ENCODE measurements at regions not wholly inside any gene's neighbourhood (a gene's known extent, or its start where the extent isn't known, plus 50 kb on each side); places are given as distances from the start of the nearest gene placed in this dataset.
"Not testable (repeated sequence)": the region's sequence is repeated elsewhere in the genome, so short reads cannot be mapped to it uniquely, and the experiment has no call there.

DNA sequence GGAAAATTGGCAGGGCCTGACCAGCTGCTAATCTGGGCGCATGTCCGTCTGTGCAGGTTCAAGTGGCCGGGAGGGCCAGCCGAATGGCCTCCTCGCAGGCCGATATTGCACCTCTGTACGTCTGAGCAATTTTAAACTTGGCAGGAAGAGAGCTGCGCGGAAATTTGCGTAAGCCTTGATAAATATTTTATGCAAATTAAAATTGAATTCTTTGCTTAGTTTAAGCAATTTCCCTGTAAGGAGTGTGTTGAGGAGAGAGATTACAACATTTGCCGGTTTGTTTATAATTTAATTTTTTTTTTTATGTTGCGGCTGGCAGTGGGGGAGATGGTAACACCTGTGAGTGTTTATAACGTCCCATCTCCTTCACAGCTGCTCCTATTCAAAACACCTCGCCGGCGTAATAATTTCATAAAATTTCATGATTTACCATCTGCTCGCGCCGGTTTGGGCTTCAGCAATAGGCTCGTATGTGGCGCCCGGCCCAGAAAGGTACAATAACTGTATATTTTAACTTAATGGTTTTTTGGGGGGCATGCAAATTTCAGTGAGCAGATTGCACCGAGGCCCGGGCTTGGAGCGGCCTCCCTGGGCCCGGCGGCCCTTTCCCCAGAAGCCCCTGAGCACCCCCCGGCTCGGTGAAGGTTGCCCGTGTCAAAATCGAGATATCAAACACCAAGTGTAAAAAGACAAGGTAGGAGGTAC, 269.4 kb upstream of the MVB12B start:
- no peak for DNase-seq

DNA sequence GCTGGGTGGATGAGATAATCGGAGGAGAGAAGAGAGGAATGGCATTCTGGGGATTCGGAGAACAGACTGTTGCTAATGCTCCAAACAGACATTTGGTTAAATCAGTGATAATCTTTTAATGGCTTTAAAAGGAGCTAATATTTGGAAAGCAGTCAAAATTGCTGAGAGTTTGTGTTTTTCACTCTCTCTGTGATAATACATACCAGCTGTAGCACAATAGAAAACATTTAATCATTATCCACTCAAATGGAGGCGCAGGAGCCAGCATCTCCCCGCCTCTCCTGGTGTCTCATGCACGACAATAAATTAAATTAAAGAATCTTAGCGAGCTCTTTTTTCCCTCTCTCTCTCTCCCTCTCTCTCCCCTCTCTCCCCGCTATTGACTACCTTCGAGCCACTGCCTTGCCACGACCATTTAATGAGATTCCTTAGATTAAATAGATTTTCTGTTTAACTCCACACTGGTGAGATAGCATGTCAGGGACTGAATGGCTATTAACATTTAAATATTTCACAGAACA, 268.6 kb upstream of the MVB12B start:
- no peak for DNase-seq

DNA sequence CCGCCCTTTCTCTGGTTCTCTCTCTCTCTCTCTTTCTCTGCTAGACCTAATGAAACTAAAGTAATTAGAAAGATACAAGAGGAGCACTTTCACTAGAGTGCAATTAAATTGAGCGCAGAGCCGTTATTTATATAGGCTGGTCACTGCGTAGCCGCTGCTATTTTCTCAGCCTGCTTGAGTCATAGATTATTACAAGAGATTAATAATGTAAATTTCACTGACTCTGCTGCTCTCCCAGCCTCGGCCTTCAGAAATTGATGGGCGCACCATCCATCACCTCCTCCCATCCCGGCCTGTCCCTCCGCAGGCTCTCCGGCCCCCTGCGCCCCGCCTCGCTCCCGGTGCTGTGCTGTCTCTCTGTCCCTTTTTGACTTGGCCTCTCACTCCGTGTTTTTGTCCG, 268.0 kb upstream of the MVB12B start:
- DNase-seq = no peak

DNA sequence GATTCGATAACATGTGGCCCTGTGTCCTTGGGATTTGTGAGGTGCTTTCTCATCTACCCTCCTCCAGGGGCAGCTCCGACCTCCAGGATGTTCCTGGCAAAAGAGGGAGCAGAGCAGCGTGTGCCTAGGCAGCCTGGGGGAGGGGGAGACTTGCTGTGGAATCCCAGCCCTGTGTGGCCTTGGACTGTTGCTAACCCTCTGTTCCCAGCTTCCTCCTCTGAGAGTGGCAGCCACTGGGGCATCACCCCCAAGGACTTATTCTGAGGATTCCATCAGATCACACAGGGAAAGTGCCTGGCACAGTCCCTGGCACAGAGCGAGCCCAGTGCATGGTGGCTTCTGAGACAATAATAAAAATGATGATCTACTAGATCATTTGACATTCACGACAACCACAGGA, 265.1 kb upstream of the MVB12B start:
- DNase-seq = no peak

DNA sequence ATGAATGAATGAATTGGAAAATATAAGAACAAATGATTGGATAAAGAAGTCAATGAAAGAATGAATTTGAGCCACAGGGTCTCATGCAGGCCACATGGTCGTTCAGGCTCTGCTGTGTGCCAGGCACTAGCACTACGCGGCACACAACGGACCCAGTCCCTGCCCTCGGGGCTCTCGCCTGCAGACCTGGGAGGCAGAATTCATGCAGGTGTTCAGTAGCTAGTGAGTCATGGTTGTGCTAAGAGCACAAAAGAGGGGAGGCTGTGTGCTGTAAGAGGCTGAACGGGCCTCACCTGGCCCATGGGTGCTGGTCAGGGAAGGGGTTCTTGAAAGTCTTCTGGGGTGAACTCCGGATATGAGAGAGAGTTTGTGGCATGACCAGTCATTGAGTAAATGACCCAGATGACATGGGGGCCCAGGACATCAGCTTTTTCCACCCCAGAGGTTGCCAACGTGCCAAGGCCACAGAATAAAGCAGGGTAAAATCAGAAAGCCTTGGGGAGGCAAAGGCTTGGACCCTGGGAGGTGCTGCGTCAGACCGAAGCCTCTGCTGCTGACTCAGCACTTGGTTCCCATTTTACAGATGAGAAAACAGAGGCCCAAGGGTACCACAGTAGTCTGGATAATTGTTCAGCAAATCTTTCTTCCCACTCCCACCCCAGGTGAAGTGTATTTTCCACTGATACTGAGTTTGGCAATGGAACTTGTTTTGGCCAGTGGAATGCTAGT, 264.3 kb upstream of the MVB12B start:
- no peak for DNase-seq

DNA sequence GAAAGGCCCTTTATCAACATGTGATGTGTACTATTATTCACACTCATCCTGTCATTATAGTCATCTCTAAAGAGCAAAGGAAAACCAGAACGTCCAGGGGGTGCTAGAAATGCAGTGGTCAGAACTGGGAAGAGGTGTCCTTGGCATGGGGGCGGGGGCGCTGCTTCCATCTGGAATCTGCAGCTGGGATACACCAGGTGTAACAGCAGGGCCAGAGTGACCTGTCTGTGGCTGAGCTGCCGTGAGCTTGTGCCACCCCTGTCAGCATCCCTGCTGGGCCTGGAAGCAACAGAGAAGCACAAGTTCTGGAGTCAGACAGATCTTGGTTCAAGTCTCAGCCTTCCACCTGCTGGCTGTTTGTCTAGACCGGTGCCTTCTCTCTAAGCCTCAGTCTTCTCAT, 263.3 kb upstream of the MVB12B start:
- no peak for DNase-seq

DNA sequence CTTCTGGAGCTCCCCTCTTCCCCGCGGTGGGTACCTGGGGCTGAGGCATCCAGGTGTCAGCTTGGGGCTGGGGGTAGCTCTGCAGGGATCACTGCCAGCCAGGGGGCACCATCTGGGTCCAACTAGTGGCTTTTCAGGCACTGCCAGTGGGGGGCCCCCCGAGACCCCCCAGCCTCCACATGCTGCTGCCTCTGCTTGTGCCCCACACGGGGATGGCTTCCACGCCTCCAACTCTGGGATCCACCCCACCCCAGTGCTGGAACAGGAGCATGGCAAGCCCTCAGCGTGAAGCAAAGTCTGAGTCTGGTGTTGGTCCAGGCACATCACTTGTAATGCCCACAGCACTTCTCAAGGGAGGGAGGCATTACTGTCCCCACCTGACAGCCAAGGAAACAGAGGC, 260.5 kb upstream of the MVB12B start:
- no peak for DNase-seq

DNA sequence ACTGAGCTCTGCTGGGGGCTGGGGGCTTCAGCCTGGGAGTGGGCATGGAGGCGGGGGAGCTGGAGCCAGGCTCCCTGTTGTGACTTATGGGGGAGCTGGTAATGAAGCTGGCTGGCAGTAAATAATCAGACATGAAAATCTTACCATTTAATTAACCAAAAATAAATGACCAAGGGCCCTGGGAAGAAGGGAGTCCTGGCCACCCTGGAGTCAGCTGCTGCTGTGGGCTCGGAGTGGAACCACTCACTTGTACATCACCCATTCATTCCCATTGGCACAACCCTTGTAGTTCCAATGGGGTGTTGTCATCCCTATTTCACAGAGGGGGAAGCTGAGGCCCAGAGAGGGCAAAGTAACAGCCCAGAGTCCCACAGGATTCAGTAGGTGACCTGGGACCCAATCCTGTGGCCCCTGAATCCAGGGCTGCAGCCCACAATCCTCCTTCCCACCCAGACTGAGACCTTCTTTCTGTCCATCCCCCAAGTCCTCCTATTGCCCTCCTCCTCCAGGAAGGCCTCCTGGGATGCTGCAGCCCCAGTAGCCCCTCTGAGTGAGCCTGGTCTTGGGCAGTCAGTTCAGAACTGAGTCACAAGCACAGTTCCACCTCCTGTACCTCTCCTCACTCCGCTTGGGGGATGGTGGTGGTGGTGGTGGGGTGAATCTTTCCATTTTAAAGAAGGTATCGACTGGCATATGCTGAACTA, 259.4 kb upstream of the MVB12B start:
- no peak for DNase-seq

DNA sequence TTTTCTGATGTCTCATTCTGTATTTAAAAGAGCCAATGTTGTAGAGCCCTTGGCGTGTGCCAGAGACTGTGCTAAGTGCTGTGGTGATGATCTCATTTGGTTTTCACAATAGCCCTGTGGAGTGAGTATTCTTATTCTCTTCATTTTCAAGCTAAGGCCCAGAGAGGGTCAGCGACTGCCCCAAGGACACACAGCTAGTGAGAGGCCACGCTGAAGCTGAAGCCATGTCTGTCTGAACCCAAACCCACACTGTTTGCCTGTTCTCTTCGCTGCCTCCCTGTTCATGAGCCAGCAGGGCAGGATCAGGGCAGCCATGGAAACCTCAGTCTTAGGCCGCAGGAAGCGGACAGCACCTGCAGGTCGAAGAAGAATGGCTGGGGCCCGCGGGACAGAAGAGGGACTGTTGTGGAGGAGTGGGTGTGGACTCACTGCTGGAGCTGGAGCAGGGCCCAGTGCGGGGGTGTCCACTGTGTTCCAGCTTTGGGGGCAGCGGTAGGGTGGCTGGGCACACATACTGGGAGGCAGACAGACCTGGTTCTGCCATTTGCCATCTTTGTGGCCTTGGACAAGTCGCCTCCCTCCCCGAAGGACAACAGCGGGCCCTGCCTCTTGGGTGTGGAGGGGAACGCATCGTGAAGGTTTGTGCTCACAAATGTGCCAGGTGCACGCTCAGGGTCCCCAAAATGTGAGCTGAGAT, 257.9 kb upstream of the MVB12B start:
- no peak for DNase-seq

DNA sequence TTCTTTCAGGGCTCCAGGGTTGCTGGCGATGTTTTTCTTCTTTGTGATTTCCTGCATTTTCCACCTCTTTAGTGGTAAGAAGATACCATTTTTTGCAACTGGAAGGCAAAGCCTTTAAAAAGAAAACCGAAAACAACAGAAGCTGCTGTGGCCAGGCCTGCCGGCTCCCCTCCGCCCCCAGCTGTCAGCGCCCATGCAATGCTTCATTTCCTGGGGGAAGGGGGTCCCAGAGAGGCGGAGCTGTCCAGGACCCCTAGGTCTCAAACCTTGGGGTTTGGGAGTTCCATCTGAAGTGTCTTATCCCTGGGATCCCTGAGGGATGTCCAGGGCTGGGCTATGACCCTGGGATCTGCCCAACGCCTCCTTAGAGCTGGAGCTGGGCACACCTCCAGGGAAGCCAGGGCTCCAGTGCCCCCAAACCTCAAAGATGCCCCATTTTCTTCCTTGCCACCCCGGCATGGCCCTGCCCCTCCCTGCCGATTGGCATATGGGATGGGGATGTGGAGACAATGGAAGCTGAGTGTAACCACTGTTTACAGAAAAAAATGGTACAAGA, 257.2 kb upstream of the MVB12B start:
- DNase-seq = no peak

DNA sequence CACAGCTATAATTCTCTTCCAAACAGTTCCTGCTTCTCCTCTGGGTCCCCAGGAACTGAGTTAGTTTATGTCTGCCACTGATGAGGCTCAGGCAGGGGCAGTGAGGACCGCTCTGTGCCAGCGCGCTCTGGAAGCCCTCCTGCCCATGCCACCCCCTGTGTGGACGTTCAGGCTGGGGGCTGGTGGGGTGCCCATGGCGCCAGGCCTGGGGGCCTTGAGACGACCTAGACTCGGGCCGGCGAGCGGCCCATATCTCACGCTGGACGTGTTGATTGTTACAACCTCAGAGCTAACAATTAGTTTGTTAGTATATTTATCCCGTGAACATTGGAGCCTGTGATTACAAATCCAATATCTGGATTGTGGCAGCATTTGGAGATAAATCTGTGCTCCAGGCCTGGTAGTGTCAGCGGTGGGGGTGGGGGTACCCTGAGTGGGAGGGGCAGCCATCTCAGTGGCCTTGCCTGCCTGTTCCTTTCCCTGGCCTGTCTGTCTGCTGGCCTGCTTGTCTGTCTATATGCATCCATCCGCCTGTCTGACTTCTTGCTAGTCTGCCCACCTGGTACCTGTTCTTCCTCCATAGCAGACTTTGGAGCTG, 256.5 kb upstream of the MVB12B start:
- no peak for DNase-seq

DNA sequence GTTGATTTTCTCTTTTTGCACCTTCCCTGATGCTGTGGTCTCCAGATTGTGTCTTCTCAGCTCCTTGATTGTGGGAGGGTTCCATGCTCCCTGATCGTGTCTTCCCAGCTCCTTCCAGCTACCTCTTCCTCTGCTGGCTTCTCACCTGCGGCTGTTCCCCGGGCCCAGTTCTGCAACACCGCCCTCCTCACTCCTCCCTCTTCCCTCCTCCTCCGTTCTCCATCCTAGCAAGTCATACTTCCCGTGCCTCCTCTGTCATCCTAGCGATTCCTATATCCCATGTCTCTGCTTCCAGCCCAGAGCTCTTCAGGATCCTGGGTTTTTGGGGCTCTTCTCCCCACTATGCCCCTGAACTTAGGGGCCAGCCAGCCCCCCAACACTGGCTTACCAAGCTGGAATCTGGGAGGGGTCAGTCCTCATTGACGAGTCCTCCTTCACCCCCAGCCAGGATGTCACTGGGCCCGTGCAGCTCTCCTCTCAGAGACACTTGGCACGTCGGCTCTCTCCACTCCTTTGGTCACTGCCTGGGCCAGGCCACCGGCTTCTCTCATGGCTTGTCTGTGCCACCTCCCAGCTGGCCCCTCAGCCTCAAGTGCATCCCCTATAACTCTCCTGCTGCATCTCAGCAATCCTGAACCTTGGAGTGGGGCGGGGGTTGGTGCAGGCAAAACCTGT, 255.4 kb upstream of the MVB12B start:
- DNase-seq = no peak

DNA sequence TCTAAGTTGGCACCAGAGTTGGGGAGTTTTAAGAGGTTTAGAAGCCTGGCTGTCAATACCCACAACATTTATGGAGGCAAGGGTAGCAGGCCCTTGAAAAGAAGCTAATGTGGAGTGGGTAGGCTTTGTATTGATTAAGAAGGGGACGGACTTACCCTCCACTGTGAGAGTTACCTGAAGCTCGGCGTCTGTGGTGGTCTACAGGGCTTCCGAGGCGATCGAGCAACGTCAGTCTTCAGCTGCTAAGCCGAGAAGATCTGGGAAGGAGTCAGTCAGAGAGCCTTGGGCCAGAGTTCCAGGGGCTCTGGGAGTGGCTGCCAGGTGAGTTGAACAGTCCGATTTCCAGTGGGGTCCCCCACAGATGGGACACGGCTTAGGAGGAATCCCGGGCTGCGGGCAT, 249.0 kb upstream of the MVB12B start:
- not testable (repeated sequence) for DNase-seq

DNA sequence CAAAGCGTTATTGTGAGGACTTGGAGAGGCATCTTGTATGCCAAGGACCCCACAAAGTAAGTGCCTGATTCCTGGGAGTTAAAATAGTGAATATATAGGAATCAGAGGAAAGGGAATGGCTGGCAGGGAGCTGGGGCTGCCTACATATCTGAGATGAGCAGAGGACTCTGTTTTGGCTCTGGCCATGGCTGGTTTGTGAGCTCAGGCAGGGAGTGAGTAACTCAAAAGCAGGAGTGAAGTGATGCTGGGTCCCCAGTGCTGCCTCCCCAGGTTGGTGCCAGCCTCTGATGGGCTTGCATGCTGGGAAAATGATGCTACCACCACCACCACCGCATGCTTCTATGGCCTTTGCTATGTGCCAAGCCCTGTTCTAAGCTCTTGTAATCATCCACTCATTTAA, 246.0 kb upstream of the MVB12B start:
- DNase-seq = no peak

DNA sequence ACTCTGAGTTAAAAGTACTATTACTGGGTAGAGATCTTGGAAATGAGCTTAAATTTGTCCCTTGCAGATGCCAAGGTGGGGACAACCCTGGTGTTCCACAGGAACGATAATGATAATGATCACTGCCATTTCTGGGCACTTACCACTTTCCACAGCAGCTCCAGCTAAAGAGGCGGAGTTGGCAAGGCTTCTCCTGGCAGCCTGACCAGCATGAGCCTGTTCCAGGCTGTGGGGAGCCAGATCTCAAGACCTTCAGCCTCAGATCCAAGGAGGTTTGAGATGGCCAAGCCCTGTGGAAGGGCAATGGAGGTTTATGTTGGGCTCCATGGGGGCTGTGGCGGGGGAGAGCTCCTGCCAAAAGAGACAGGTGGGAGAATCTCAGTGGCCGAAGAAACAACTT, 244.9 kb upstream of the MVB12B start:
- DNase-seq = no peak

DNA sequence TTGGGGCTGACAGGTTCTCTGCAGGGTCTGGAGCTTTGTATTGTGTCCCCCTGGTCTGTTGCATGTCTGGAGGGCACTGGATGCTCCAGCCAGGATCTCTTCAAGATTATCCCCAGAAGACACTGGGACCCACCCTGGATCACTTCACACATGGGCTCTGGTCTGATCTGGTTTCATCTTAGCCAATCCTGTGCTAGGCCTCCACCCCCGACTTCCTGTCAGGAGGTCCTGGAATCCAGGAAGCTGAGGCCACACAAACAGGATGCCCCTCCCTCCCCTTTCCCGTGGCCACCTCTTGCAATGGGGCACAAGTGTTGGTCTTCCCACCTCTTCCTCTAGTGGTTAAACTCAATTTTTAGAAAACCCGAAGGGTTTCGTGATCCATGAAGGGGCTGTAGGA, 242.6 kb upstream of the MVB12B start:
- no peak for DNase-seq

DNA sequence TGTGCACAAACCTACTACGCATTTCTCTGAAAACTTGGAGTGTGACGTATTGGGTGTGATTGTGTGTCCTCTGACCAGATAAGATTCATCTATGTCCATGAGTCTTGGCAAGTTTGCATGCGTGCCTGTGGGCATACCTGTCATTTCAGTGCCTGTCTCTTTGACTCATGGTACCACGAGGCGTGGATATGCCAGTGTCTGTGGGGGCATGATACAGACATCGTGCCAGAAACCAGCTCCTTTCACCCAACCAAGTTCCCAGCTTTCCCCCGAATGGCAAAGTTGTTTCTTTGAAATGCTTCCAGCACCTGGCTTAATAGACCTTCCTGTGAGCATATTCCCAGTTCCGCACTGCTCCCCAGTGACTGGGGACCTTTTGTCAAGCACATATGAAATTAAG, 241.9 kb upstream of the MVB12B start:
- no peak for DNase-seq

DNA sequence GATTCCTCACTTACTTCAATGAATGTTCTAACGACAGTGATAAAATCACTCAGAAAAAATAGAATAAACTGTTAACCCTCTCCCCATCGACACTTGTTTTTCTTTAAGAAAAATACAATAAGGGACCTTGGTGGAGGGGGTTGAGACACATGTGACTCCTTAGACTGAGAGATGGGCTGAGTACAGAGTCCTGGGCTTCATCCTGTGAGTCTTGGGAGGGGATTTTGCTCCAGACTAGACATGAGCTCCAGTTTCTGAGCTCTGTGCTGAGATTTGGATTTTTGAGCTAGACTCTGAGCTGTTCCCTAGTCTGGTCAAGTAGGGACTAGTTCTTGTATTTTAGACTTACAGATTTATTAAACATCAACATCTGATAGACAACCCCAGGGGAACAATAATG, 241.5 kb upstream of the MVB12B start:
- no peak for DNase-seq

DNA sequence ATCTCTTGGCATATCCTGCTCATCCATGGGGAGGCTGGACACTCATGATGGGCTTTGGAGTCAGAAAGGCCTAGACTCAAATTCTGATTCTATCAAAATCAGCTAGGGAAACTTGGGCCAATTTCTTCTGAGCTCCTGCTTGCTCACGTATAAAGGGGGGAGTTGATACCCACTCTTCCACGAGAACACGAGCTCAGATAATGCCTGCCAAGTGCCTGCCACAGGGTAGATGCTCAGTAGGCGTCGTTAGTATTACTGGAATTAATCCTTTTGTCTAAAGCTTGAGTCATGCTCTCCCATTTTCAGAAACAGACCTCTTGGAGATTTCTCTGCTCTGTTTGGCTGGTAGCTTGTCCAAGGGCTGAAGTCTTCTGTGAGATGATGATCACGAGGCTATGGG, 238.3 kb upstream of the MVB12B start:
- no peak for DNase-seq

DNA sequence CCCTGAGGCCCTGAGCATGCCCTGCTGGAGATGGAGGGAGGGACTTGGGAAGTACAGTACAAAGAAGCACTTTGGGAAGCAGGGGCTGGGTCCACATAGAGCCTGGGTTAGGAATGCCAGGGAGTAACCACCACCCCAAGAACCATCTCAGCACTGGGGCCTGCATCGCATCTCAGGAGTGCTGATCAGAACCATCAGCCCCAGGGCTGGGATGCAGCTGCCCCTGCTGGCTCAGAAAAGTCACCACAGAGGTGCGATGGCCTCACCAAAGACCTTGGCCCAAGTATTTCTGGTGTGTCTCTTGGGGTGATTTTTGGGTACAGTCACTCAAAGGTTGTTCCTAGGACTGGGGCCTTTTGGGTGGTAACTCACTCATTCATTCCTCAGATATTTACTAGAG, 236.8 kb upstream of the MVB12B start:
- no peak for DNase-seq

DNA sequence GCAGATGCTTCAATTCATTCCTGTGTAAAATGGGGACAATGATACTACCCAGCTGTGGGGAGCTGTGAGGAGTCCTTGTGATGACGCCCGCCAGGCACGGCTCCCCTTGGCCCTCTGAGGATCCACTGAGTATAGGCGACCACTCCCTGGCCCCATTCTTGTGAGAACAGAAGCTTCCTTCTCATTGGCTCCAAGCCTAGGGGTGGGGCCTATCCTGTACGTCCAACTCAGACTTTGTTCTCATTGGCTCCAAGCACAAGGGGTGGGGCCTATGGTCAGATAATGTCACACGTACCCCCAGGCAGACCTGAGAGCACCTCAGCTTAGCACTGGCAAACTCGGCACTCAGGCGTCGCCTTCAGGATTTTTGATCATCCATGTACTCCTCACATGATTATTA, 232.9 kb upstream of the MVB12B start:
- no peak for DNase-seq

DNA sequence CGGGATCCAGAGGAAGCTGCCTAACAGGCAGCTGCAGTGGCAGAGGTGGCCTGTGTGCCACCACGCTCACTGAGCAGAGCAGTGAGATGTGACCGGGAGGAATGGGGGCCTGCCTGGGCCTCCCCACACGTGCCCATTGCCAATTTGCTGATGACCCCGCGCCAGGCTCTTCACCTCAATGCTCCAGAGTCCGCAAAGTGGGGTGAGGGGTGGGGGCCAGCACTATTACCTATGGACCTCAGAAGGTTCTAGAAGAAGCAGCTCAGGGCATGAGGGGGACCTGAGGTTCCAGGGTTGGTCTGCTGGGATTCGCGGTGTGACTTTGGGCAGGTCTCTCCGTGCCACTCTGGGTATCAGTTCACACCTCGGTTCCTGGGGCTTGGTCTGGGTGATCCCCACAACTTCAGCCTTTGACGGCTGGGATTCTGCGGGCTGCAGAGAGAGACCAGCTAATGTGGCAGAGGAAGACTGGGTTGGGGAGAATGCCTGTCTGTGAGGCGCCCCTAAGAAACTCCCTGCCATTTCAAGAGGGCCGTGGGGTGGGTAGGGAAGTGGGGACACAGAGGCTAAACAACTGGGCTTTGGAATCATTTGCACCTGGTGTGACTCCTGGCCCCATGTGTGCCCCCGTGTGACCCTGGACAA, 231.0 kb upstream of the MVB12B start:
- no peak for DNase-seq

Measured in DMS153 (cell line).